Iris pigment epithelial cell (primary cell): ENCODE measurements at regions not wholly inside any gene's neighbourhood (a gene's known extent, or its start where the extent isn't known, plus 50 kb on each side); places are given as distances from the start of the nearest gene placed in this dataset.
"Not testable (repeated sequence)": the region's sequence is repeated elsewhere in the genome, so short reads cannot be mapped to it uniquely, and the experiment has no call there.

Experiments used
- DNase-seq: peaks from one replicate; pipeline ENCODE4 v3.0.0-alpha.2; 2011; ENCODE audit warnings: low read depth

DNA sequence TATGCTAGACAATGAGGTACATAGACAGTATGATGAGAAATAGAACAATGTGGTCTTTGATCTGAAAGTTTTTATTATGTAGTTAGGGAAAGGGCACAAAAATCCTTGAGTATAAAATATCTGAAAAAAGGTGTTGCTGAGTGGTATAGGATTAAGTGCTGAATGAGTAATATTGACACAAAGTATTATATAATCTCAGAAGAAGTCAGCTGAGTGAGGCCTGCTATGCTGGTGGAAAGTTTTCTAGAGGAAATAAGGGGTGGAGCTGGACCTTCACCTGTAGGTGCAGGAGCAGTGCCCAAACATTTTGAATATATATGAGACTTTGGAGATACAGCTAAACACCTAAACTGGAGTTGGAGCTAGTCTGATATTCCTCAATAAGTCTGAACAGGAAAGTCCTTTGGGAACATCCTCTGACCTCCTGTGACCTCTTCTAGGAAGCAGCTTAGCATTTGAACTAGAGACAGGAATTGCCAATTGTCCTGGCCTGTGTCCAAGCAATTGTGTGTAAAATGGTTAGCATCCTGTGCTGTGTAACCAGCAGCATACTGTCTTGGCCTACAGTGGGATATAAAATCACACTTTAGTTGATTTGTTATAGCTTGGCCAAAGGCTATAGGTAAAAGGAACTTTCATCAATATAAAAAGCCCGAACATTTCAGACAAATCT, 285.3 kb downstream of the ANKRD50 start:
- DNase-seq: no peak

DNA sequence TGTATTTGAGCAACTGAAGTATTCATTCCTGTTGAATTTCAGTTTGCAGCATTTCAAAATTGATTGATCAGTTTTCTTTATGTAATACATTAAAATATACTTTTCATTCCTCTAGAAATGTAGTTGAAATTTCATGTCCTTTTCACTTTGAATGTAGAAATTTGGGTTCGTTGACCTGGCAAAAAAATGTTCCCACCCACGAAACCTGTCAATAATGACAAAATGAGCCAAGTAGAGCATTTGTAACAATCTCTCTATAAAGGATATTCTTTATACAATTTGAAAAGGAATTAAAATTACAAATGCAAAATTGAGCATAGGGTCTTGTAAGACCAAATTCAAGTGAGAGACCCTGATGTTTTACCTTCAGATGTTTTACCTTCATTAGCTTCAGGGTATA, 283.9 kb downstream of the ANKRD50 start:
- no peak for DNase-seq

DNA sequence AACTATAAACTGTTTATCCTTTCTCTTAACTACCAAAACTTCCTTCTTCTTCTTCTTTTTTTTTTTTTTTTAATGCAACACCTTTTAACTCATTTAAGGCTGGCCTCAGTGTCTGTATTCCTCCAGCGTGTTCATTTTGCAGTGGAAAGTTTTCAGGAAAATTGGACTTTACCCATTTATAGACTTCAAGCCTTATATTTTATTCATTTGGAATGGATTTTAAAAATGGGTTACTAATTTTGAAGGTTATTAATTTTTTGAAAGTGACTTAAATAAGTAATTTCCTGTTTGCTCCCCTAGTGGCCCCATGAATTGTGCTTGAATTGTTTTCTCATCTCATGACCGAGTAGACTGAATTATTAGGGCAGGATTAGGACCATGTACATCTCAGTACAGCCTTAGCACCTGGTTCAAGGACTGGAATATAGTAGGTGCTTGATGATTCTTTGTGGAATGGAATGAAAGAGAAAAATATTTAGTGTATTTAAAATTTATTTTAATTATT, 282.7 kb downstream of the ANKRD50 start:
- DNase-seq: no peak

DNA sequence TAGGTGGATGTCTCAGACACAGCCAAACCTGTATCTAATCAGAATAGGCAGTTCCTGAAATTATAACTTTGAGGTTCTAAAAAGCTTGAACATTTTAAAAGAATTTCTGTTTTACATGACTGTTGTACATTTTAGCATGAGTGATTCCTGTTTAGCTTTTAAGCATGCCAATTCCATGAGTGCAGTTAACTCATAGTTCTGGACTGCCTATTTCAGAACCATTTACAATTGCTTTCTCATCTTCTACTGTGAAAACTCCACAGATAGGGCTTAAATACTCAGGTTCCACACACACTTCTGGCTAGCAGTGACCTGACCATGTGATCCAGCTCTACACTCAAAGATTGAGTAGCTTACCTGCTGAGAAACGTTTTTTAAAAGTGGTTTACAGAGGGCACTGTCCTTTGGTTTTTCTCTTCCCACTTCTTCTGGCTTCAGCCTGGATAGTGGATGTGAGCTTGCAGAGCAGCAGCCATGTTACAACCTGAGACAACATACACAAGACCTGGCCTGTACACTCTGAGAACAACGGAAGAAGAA, 280.8 kb downstream of the ANKRD50 start:
- DNase-seq: peak; percentile 70

DNA sequence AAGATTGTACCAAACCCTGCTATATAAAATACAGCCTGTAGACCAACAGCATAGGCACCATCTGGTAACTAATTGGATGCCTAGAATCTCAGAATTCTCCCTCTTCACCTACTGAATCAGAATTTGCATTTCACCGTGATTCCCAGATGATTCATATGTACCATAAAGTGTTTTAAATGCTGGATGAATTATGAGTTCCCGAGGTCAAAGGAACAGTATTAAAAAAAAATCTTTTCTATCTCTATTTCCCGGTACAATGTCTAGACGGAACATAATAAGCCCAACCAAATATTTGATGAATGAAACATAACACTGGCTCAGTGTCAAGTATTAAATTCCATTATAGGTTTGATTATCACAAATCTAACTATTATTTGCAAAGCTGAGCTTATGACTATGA, 280.0 kb downstream of the ANKRD50 start:
- DNase-seq: peak; percentile 88

DNA sequence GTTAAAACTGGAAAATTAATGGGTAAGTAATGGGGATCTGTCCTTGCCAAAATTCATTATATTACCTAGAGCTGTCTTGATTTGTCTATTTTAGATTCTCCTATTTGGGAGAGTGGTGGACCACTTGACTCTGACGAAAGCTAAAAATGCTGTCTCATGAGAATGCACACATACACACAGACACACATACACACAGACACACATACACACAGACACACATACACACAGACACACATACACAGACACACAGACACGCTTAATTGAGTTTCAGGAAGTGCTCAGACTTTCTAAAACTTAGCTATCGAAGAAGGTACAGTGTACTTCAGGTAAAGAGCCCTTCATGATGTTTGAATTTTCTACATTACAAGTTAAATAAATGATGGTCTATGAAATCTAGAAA, 279.5 kb downstream of the ANKRD50 start:
- DNase-seq: no peak

DNA sequence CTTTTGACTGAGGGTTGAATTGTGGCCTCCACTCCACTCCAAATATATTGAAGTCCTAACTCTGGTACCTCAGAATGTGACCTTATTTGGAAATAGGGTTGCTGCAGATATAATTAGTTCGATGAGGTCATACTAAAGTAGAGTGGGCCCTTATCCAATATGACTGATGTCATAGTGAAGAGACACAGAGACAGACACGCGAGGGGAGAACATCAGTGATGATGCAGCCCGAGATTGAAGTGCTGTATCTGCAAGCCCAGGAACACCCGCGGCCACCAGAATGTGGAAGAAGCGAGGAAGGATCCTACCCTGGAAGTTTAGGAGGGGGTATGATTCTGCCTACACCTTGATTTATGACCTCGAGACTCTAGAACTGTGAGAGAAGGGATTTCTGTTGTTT, 279.0 kb downstream of the ANKRD50 start:
- peak; percentile 50 for DNase-seq

DNA sequence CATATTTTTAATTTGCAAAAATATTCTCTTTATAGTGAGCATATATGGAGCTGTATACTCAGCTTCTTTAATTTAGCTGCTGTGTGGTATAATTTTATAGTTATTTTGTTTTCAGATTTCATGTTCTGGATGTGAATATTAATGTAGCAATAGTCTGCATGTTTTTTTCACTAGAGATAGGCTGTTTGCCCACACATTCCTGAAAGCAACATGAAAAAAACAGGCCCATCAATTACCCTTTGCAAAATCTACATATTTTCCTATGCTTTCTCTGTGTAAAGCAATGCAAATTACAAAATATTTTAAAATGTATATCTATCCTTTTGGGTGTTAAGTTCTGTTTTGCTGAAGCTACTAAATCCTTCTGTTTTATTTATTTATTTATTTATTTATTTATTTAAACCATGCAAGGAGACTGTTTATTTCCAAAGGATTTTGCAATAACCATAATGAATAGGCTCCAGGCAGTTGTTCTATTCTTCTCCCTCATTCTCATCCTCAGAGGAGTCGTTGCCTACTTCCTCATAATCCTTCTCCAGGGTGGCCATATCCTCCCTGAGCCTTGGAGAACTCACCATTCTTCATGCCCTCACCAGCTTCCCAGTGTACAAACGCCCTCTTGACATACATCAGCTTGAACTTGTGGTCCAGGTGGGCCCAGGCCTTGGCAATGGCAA, 277.1 kb downstream of the ANKRD50 start:
- peak; percentile 28 for DNase-seq

DNA sequence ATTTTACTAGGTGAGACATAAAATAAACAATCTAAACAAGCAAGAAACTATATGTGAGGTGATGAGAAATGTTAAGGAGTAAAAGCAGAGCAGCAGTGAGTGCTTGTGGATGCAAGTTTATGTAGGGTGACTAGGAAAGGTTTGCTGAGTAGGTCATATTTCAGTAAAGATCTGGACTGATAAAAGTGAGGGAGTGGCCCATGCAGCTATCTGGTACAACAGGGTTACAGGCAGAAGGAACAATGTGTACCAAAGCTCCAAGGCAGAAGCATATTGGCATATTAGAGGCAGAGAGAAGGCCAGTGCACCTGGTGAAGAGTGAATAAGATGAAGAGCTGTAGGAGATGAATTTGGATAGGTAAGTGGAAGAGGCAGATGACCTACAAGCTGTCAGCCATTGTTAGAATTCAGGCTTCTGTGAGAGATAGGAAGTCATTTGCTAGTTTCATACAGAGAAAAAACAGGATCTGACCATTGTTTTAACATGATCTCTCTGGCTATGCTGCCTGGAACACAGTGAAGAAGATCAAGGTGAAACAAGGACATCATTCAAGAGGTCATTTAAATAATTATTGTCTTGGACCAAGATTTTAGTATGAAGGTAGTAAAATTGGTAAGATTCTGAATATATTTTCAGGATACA, 274.6 kb downstream of the ANKRD50 start:
- peak; percentile 50 for DNase-seq

DNA sequence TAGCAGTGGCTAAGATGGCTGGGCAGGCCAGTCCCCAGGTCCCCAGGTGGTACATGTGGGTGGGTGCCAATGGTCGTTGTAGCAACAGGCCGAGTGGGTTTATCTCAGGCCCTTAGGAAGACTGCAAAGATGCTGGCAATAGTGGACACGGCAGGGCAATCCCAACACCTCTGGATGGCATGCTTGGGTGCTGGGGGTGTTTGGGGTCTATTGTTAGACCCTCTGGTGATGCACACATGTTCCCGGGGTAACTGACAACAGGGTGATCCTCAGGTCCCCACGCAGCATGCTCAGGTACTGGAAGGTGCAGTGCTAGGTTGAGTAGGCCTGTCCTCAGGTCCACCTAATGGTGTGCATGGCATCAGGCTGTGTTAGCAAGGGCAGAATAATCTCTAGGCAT, 267.5 kb downstream of the ANKRD50 start:
- DNase-seq: no peak

DNA sequence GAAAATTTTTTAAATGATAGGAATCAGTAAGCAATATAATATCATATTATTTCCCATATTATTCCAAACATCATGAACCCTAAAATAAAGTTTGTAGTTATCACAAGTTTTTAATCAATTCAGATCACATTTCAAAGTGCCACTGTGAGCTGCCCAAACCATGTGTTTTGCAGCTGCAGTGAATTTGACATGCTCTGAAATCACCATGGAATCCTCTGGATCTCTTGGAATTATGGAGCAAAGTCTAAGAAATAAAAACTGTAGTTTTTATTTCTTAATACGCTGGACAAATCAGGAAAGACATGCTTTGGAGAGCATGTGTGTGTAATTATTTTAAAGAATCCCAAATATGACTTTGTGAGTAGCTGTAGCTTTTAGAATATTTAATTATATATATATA, 262.7 kb downstream of the ANKRD50 start:
- no peak for DNase-seq

DNA sequence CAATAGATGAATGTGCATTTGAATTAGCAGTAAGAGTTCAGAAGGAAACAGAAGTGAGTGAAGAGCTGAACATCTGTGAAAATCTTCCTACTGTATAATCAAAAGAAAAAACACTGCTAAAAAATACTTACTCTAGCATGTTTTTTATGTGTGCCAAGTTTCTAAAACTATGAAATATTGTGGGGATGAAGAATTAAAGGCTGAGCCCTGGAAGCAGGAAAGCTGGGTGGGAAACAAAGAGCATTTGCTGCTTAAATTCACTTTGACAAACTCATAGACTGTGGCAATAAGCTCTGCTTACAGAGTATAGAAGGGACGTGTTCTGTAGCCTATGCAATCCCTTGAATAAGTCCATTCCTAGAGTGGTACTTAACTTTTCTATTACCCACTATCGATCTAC, 261.7 kb downstream of the ANKRD50 start:
- DNase-seq: no peak

DNA sequence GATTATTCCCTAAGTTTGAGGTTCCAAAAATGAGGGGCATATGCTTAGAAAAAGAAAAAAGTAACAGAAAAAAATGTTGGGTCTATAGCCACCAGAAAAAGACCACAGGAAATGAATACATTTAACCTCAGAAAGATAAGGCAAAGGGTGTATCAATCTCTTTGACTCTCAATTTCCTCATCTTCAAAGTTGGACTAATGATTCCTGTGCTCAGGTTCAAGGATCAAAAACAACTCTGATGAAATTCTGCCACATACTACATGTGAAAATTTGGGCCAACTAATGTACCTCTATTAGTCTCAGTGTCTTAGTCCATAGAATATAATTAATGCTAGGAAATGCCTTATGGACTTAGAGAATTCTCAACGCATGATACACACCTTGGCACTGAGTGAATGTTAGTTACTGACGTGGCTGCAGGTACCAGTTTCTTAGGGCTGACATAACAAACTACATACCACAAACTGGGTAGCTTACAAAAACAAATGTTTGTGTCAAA, 257.7 kb downstream of the ANKRD50 start:
- DNase-seq: no peak

DNA sequence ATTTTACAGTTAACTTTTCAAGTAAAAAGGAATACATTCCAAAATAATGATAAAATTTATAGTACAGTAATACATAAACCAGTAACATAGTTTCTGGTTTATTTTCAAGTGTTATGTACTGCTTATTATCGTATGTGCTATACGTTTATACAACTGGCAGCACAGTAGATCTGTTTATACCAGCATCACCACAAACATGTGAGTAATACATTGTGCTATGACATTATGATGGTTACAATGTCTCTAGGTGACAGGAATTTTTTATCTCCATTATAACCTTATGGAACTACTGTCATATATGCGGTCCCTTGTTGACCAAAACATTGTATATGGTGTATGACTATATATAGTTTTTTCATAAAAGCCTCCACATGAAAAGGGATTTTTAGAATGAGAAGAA, 256.9 kb downstream of the ANKRD50 start:
- DNase-seq: no peak

DNA sequence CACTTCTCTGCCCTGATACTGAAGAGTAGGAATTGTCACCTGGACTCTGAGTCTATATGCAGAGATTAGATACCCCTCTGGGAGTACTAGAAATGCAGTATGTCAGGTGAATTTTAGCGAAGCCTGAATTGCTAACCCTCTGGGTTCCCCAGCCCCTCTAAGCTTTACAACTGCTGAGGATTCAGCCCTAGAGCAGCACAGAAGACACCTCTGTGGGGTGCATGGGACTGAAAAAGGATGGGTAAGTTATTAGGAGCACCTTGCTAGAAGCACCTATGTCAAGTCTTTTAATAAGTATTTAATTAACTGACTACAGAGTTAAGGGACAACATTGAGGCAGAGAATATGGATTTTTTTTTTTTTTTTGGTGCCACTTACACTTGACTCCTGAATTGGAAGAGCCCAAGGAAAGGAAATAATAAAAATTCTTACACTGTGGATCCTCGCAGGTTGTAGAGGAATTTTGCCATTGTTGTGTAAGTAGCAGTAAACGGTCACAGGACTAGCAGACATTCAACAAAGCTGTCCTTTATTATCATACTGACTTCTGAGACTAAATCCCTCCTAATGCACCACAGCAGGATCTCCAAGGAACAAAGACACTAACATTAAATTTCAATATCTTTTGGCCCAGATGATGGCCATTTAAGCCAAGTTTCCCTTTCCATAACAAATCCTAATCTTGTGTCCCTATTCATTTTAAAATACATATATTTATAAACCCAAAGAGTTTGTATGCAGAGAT, 253.2 kb downstream of the ANKRD50 start:
- DNase-seq: no peak

DNA sequence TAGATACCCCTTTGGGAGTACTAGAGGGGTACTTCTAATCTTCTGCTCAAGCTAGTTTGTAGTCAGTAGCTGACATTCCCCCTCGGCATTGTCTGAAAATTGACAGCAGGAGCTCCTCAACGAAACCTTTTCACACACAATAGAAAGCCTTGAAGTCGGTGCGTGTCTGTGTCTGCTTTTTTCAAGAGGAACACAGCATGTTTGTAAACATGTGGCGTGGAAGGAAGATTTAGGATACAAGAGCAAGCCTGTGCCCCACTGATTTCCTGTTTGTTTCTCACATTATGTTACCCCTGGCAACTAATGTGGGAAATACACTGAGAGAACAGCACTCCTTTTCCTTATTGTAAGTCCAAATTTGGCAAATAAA, 252.6 kb downstream of the ANKRD50 start:
- peak; percentile 45 for DNase-seq

DNA sequence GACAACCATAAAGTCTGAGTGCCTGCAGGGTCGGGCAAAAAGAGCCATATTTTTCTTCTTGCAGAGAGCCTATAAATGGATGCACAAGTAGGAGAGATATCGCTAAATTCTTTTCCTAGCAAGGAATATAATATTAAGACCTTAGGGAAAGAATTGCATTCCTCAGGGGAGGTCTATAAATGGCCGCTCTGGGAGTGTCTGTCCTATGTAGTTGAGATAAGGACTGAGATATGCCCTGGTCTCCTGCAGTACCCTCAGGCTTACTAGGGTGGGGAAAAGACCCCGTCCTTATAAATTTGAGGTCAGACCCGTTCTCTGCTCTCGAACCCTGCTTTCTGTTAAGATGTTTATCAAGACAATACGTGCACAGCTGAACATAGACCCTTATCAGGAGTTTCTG, 250.9 kb downstream of the ANKRD50 start:
- not testable (repeated sequence) for DNase-seq

DNA sequence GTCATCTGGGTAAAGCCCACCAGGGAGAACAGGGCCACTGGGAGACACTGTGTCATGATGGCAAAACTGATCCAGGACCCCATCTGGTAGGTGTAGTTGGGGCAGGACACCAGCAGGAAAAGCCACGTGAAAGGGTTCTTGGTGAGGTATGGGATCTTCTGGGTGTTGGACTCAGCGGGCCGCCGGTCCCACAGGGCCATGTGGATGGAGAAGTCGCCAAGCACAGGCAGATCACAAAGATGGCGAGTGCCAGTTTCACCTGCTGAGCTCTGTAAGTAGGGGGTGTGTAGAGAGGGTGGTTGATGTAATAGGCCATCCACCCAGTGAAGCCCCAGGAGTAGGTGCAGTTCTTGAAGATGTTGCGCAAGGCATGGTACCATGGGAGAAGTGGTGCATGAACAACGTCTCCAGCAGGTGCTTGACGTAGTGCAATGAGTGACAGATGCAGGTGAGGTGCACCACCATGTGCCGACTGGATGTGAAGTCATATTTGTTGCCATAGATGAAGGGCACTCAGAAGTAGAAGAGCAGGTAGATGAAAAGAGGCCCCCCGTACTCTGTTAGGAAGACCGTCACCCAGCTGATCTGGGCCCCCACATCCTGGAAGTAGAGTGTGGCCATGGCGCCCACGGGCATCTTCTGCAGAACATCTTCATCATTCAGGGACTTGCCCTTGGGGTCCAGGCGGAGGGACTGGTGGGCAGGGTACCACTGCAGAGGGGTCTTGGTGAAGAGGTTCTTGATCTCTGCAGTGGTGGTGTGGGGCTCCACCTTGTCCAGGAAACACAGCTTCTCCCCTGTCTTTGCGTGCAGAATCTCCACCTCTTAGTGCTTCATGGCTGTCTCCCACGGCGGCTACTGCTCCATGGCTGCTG, 249.3 kb downstream of the ANKRD50 start:
- DNase-seq: no peak

DNA sequence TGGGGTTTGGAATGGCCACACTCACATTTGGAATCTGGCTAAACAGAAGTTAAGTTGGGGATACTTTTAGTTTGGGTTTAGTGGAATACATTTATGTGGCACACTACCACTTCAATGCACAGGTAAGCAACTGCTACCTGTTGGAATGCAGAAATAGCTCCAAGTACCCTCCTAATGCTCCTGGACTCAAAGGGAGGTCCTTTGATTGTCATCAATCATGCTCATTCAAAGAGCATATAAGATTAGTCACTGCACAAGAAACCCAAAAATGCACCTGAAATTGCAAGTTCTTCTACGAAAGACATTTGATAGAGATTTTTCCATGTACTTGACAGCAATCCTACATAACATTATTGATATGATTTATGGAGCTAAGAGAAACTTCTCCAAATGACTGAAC, 247.7 kb downstream of the ANKRD50 start:
- DNase-seq: no peak

DNA sequence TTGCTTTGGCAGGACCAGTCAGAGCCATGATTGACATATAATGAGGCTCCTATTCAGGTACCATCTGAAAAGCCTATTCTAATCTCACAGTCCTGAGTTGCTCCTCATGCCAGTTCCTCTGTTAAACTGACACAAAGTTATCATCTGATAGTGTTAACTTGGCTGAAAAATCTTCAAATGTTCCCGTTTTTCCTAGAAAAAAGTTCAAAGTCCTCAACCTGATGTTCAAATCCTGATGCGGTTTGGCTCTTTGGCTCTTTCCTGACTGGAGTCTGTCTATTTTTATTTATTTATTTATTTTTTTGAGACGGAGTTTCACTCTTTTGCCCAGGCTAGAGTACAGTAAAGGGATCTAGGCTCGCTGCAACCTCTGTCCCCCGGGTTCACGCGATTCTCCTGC, 244.2 kb downstream of the ANKRD50 start:
- no peak for DNase-seq

DNA sequence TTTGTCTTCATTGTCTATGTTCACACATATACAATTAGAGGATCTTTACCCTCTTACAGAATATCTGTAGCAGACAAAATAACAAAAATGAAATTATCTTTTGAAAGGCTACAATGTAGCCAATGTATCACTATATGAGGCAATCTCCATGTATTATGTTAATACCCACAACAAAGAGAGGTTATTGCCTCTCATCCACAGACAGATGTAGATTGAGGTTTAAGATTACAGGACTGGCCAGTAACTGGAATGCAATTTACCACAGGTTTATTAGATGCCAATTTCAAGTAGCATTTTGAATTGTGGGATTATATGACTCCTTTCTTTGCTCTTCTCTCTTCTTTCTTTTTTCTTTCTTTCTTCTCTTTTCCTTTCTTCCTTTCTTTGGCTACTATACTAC, 242.6 kb downstream of the ANKRD50 start:
- no peak for DNase-seq
